HG03139 (cell line): ENCODE measurements at regions not wholly inside any gene's neighbourhood (a gene's known extent, or its start where the extent isn't known, plus 50 kb on each side); places are given as distances from the start of the nearest gene placed in this dataset.

Experiments
- ATAC-seq: cut with Tn5 transposase; IDR thresholded peaks from one replicate; pipeline ENCODE4 v1.9.1; 2021; ENCODE audit not compliant: unreplicated experiment

GRCh38 chr12:9260931-9261330 lies 52.7 kb upstream of the PZP start:
- ATAC-seq, result no peak

GRCh38 chr12:9258676-9259075 lies 50.5 kb upstream of the PZP start:
- no peak for ATAC-seq
